DOHH2 (cell line): ENCODE measurements at regions not wholly inside any gene's neighbourhood (a gene's known extent, or its start where the extent isn't known, plus 50 kb on each side); places are given as distances from the start of the nearest gene placed in this dataset.
"Not testable (repeated sequence)": the region's sequence is repeated elsewhere in the genome, so short reads cannot be mapped to it uniquely, and the experiment has no call there.

Source experiments
- H3F3A ChIP-seq: fragments of 200-600 bp; sonication (generic), shearing (Covaris generic); 2 replicates; pipeline ENCODE4 v1.6.0; 2016; ENCODE audit warnings: antibody characterized with exemption, mild to moderate bottlenecking; ENCODE audit not compliant: control insufficient read depth, insufficient read depth
- H3K27ac ChIP-seq: fragments of 200-600 bp; sonication (generic); 2 replicates; pipeline ENCODE4 v1.5.1; 2014; ENCODE audit warnings: low read depth, mild to moderate bottlenecking, low read length, moderate library complexity
- H3K27me3 ChIP-seq: fragments of 200-600 bp; sonication (generic); 2 replicates; pipeline ENCODE4 v1.6.1; 2014; ENCODE audit warnings: mild to moderate bottlenecking, low read length, mixed read lengths; ENCODE audit not compliant: control insufficient read depth
- H3K36me3 ChIP-seq: fragments of 200-600 bp; sonication (generic); 2 replicates; pipeline ENCODE4 v1.6.1; 2014; ENCODE audit warnings: mild to moderate bottlenecking, low read length, moderate library complexity, mixed read lengths; ENCODE audit not compliant: control insufficient read depth
- H3K4me1 ChIP-seq: fragments of 200-600 bp; sonication (generic); 2 replicates; pipeline ENCODE4 v1.6.1; 2014; ENCODE audit warnings: mild to moderate bottlenecking, low read length, mixed read lengths; ENCODE audit not compliant: control insufficient read depth
- H3K4me2 ChIP-seq: fragments of 200-600 bp; sonication (generic); 2 replicates; pipeline ENCODE4 v1.6.0; 2014; ENCODE audit warnings: mild to moderate bottlenecking, low read length, moderate library complexity
- H3K4me3 ChIP-seq: fragments of 200-600 bp; sonication (generic); 2 replicates; pipeline ENCODE4 v1.5.1; 2014; ENCODE audit warnings: mild to moderate bottlenecking, low read length, mixed read lengths
- H3K79me2 ChIP-seq: fragments of 200-600 bp; sonication (generic); 2 replicates; pipeline ENCODE4 v1.6.1; 2014; ENCODE audit warnings: mild to moderate bottlenecking, low read length, mixed read lengths; ENCODE audit not compliant: control insufficient read depth
- H3K9me2 ChIP-seq: fragments of 200-600 bp; sonication (generic); replicated peaks from 2 replicates; pipeline ENCODE4 v1.6.1; 2014; ENCODE audit warnings: mild to moderate bottlenecking, low read length, mixed read lengths; ENCODE audit not compliant: control insufficient read depth
- H3K9me3 ChIP-seq: fragments of 200-600 bp; sonication (generic); 2 replicates; pipeline ENCODE4 v1.6.1; 2014; ENCODE audit warnings: antibody characterized with exemption, low read length, mixed read lengths; ENCODE audit not compliant: control insufficient read depth, insufficient read depth
- H4K20me1 ChIP-seq: fragments of 200-600 bp; sonication (generic); 2 replicates; pipeline ENCODE4 v1.6.0; 2014; ENCODE audit warnings: low read depth, mild to moderate bottlenecking, antibody characterized with exemption, low read length, moderate library complexity; ENCODE audit not compliant: control insufficient read depth, insufficient read depth
- EZH2phosphoT487 ChIP-seq: fragments of 200-600 bp; sonication (generic); IDR thresholded peaks from 2 replicates; pipeline ENCODE4 v1.6.1; 2017; ENCODE audit warnings: borderline replicate concordance, mild to moderate bottlenecking, antibody characterized with exemption, low read length, moderate library complexity, mixed read lengths
- TF ChIP-seq, protein P1 (sequence below): fragments of 200-600 bp; sonication (generic); IDR thresholded peaks from one replicate; pipeline ENCODE4 v1.5.1; 2014; ENCODE audit warnings: antibody characterized with exemption, mild to moderate bottlenecking, low read depth, low read length; ENCODE audit not compliant: poor library complexity, severe bottlenecking

DNA sequence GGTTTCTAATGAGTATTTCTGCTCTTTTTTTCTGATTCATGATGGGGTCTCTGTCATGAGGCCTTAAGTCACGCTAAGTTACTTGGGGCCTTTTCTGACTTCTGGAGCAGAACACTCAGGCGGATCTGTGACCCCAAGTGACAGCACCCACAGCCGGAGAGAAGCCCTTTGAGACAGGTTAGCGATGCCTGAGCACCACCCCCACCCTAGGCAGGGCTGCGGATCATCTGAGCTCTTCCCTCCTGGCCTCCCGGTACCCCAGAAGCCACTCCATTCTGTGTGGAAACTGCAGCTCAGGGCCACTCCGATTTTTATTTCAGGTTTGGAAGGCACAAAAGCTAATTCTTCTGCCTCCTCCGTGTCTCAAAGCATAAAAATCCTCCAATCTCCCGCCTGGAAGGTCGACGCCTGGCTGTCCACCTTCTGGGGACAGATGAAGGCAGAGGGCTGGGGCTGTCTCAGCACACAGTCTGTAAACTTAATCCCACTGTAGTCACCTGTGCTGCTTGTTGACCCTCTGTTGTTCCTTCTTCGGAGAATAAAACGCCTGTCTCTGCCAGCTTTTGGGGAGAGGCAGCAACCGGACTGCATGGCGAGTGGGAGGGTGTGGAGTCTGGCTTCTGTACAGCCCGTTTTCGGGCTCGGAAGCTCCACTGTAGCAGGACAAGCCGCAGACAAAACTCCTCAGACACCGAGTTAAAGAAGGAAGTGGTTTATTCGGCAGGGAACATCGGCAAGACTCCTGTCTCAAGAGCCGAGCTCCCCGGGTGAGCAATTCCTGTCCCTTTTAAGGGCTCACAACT is 88.8 kb downstream of the SPRY4 start:
- Histone ChIP-seq H3K79me2 (no peaks in the 10 kb centered on the region), H3K36me3 (no peaks in the 10 kb centered on the region), H3K4me3 (no peak overlapping the region), H3K27me3 (no peaks in the 10 kb centered on the region), H3K27ac (no peak overlapping the region), H3K9me3 (no peaks in the 10 kb centered on the region), H3F3A (no peaks in the 10 kb centered on the region), H4K20me1 (no peaks in the 10 kb centered on the region), H3K9me2 (no peaks in the 10 kb centered on the region), H3K4me1 (no peaks in the 10 kb centered on the region), H3K4me2 (no peak overlapping the region)
- TF ChIP-seq, protein P1, sequence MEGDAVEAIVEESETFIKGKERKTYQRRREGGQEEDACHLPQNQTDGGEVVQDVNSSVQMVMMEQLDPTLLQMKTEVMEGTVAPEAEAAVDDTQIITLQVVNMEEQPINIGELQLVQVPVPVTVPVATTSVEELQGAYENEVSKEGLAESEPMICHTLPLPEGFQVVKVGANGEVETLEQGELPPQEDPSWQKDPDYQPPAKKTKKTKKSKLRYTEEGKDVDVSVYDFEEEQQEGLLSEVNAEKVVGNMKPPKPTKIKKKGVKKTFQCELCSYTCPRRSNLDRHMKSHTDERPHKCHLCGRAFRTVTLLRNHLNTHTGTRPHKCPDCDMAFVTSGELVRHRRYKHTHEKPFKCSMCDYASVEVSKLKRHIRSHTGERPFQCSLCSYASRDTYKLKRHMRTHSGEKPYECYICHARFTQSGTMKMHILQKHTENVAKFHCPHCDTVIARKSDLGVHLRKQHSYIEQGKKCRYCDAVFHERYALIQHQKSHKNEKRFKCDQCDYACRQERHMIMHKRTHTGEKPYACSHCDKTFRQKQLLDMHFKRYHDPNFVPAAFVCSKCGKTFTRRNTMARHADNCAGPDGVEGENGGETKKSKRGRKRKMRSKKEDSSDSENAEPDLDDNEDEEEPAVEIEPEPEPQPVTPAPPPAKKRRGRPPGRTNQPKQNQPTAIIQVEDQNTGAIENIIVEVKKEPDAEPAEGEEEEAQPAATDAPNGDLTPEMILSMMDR, result no peak
- no peak for TF ChIP-seq EZH2phosphoT487

DNA sequence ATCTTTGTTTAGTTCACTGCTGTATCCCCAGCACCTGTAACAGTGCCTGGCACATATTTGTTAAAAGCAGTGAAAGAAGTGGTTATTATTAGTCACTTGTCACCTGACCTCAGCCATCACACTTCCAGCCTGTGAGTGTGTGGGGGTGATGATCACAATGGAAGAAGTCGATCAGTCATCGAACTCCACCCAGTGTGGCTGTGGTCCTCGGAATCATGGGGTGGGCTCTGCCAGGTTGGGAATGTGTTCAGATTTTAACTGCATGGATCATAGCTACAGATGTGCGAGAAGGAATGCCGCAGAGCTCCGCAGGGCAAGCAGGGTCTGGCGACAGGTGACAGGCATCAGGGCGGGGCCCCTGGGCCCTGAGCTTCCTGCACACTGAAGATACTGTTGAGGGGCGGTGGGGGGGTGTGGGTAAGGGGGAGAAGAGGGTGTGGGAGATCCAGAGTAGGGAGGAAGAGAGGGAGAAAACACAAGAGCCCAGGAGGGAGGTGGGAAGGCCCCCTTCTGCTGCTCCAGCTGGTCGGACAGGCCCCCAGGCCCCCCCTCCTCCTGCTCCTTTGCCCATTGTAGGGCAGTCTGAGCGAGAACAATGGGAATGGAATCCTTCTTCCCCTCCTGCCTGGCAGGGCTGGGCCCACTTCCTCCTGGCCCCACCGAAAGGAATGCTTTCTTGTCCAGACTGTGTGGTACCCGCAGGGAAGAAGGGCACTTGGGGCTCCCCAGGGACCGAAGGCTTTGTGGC is 89.6 kb downstream of the SPRY4 start:
- TF ChIP-seq, protein P1, result no peak
- TF ChIP-seq EZH2phosphoT487, result no peak
- Histone ChIP-seq H3K27ac (no peak overlapping the region), H3K4me2 (no peak overlapping the region), H3K9me2 (no peaks in the 10 kb centered on the region), H3K4me1 (no peaks in the 10 kb centered on the region), H3K4me3 (no peak overlapping the region), H3K79me2 (no peaks in the 10 kb centered on the region), H3K9me3 (no peaks in the 10 kb centered on the region), H3F3A (no peaks in the 10 kb centered on the region), H4K20me1 (no peaks in the 10 kb centered on the region), H3K36me3 (no peaks in the 10 kb centered on the region), H3K27me3 (no peaks in the 10 kb centered on the region)

DNA sequence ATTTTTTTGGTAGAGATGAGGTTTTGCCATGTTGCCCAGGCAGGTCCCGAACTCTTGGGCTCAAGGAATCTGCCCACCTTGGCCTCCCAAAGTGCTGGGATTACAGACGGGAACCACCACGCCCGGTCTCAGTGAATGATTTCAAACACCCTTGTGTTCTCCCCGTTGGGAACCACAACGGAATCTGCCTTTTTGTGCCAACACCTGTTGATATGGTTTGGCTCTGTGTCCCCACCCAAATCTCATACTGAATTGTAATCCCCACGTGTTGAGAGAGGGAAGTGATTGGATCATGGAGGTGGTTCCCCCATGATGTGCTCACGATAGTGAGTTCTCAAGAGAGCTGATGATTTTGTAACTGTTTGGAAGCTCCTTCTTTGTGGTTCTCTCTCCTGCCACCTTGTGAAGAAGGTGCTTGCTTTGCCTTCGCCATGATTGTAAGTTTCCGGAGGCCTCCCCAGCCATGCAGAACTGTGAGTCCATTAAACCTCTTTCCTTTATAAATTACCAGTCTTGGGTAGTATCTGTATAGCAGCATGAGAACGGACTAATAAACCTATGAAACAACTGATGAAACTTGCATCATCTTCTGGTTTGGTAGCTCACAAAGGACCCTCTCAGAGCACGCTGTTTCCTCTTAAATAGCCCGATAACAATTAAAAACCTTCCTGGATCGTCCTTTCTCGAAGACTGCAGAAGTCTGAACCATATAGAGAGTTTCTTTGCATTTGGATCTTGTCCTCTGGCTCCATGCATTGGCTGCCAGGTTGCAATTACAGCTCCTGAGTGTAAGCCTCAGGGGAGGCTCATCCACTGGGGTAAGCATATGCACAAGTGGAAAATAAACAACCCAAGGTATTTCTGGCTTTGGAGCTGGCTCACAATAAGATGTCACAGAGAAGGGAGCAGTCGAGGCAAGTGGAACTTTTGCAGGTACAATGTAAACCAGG is 91.5 kb downstream of the SPRY4 start:
- Histone ChIP-seq H3K4me2 (no peak overlapping the region), H3F3A (no peaks in the 10 kb centered on the region), H4K20me1 (no peaks in the 10 kb centered on the region), H3K27ac (no peak overlapping the region), H3K36me3 (no peaks in the 10 kb centered on the region), H3K27me3 (no peaks in the 10 kb centered on the region), H3K4me1 (no peaks in the 10 kb centered on the region), H3K79me2 (no peaks in the 10 kb centered on the region), H3K4me3 (no peak overlapping the region), H3K9me2 (no peaks in the 10 kb centered on the region), H3K9me3 (no peaks in the 10 kb centered on the region)
- TF ChIP-seq, protein P1, result no peak
- TF ChIP-seq EZH2phosphoT487, result no peak

DNA sequence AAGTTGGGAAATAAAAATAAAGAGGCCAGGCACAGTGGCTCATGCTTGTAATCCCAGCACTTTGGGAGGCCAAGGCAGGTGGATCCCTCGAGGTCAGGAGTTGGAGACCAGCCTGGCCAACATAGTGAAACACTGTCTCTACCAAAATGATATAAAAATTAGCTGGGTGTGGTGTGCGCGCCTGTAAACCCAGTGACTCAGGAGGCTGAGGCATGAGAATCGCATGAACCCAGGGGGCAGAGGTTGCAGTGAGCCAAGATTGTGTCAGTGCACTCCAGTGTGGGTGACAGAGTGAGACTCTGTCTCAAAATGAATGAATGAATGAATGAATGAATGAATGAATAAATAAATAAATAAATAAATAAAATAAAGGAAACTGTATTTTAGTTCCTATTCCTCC is 93.9 kb downstream of the SPRY4 start:
- not testable (repeated sequence) for H3K36me3 ChIP-seq, H4K20me1 ChIP-seq, H3K4me3 ChIP-seq, H3K27me3 ChIP-seq, H3F3A ChIP-seq, H3K4me2 ChIP-seq, H3K9me3 ChIP-seq, H3K79me2 ChIP-seq, H3K9me2 ChIP-seq, H3K4me1 ChIP-seq, H3K27ac ChIP-seq
